Transverse colon (tissue), 4 donors: ENCODE measurements at regions not wholly inside any gene's neighbourhood (a gene's known extent, or its start where the extent isn't known, plus 50 kb on each side); places are given as distances from the start of the nearest gene placed in this dataset.
"Not testable (repeated sequence)": the region's sequence is repeated elsewhere in the genome, so short reads cannot be mapped to it uniquely, and the experiment has no call there.

Experiments
- DNase-seq: peaks from one replicate; pipeline ENCODE4 v3.0.0-alpha.2; 2019
- H3K27ac ChIP-seq, 4 donors: fragments of 200-600 bp; sonication (generic); 2 replicates each; pipeline ENCODE4 v1.5.1; 2016 to 2018; ENCODE audit warnings: inconsistent platforms in 4 of 4
- H3K27me3 ChIP-seq: fragments of 200-600 bp; sonication (generic); 2 replicates; pipeline ENCODE4 v1.5.1; 2017; ENCODE audit warnings: inconsistent platforms
- H3K36me3 ChIP-seq, 4 donors: fragments of 200-600 bp; sonication (generic); 2 replicates each; pipeline ENCODE4 v1.5.1; 2017 to 2019; ENCODE audit warnings: inconsistent platforms in 4 of 4
- H3K4me1 ChIP-seq, 4 donors: fragments of 200-600 bp; sonication (generic); 2 replicates each; pipeline ENCODE4 v1.5.1; 2017 to 2020; ENCODE audit warnings: inconsistent platforms in 4 of 4
- H3K4me3 ChIP-seq, 4 donors: fragments of 200-600 bp; sonication (generic); 1 replicate in 1 of 4; 2 replicates in 3 of 4; pipeline versions ENCODE4 v1.5.1 to v1.6.1; 2017 to 2019; ENCODE audit warnings: inconsistent platforms in 4 of 4
- H3K9me3 ChIP-seq, 2 donors: fragments of 200-600 bp; sonication (generic); 2 replicates each; pipeline ENCODE4 v1.5.1; 2017 to 2019; ENCODE audit warnings: inconsistent platforms in 2 of 2
- EP300 ChIP-seq: sonication (generic); formaldehyde crosslinking; IDR thresholded peaks from one replicate; pipeline ENCODE4 v1.6.1; 2017; ENCODE audit warnings: antibody characterized with exemption, low read depth
- POLR2A ChIP-seq: fragments of 450-650 bp; IDR thresholded peaks from one replicate; pipeline ENCODE4 v1.6.1; 2016; ENCODE audit warnings: antibody characterized with exemption, mild to moderate bottlenecking, moderate library complexity
- POLR2AphosphoS5 ChIP-seq, 3 donors: sonication (generic); formaldehyde crosslinking; IDR thresholded peaks; one replicate each; pipeline ENCODE4 v1.6.1; 2016; ENCODE audit warnings: antibody characterized with exemption in 3 of 3
- WGBS, 2 donors: methylation state at CpG; one replicate each; pipeline ENCODE4 v1.1.5; 2018; ENCODE audit warnings: low coverage in 1 of 2; 5-methylcytosine and 5-hydroxymethylcytosine counted together
- in situ Hi-C, 4 donors: fragments of 200-750 bp; cut with MboI; loops; one replicate each; pipeline versions ENCODE4 v1.15.0 to v1.15.1; 2017; ENCODE audit warnings: low sequenced_read_pairs in 3 of 4, low pct_ligation_motif_present in 1 of 4, low pct_unique_long_range_greater_than_20kb in 1 of 4
- intact Hi-C: fragments of 100-400 bp; cut with DNase I; formaldehyde crosslinking; loops from one replicate; pipeline ENCODE4 v1.15.1; 2023; ENCODE audit warnings: low total_unique reads
- TF ChIP-seq, protein P1 (sequence below), 5 experiments: fragments of 200-600 bp in 3 of 5; fragments of 450-650 bp in 2 of 5; sonication (generic) in 3 of 5; IDR thresholded peaks; 1 replicate in 2 of 5; 2 replicates in 3 of 5; pipeline ENCODE4 v1.5.1; 2016 to 2017; ENCODE audit warnings: antibody characterized with exemption in 5 of 5, inconsistent platforms in 3 of 5, mild to moderate bottlenecking in 2 of 5, moderate library complexity in 1 of 5

GRCh38 chr10:22779331-22780019, 65.1 kb upstream of the PIP4K2A start:
- intact Hi-C loops (no loop called here), in situ Hi-C loops (no loop called here)
- no peak for TF ChIP-seq POLR2A
- TF ChIP-seq POLR2AphosphoS5 (IDR thresholded peaks at IDR 0.05): no peak
- TF ChIP-seq EP300: no peak
- TF ChIP-seq, protein P1, sequence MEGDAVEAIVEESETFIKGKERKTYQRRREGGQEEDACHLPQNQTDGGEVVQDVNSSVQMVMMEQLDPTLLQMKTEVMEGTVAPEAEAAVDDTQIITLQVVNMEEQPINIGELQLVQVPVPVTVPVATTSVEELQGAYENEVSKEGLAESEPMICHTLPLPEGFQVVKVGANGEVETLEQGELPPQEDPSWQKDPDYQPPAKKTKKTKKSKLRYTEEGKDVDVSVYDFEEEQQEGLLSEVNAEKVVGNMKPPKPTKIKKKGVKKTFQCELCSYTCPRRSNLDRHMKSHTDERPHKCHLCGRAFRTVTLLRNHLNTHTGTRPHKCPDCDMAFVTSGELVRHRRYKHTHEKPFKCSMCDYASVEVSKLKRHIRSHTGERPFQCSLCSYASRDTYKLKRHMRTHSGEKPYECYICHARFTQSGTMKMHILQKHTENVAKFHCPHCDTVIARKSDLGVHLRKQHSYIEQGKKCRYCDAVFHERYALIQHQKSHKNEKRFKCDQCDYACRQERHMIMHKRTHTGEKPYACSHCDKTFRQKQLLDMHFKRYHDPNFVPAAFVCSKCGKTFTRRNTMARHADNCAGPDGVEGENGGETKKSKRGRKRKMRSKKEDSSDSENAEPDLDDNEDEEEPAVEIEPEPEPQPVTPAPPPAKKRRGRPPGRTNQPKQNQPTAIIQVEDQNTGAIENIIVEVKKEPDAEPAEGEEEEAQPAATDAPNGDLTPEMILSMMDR (IDR thresholded peaks at IDR 0.05): no peak
- Histone ChIP-seq H3K27ac (no peak overlapping the region), H3K36me3 (no peaks in the 10 kb centered on the region), H3K27me3 (no peaks in the 10 kb centered on the region), H3K9me3 (no peaks in the 10 kb centered on the region), H3K4me1 (no peaks in the 10 kb centered on the region), H3K4me3 (no peak overlapping the region)
- 59 to 87% methylated on average over 3 to 4 of the region's 4 CpGs for WGBS, 2 donors
- no peak for DNase-seq

DNA sequence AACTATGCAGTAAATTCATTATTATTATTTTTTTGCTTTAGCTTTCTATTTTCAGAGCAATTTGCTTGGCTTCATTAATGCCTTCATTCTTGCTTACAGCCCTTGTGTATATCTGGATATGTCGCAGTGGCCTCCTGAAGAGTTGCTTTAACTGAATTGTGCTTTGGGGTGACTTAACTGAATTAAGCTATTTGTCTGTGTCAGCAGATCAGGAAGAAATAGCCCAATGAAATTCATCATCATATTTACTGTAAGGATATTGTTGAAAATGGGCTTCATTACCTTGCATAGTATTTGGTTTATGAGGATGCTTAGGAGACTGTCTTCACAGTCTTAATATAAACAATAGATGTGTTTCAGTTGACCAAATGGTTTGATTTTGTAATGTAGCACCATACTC, 59.7 kb upstream of the PIP4K2A start:
- 71 to 97% methylated on average over 1 of the region's 1 CpG for WGBS, 2 donors
- in situ Hi-C loops: no loop called here
- intact Hi-C loops: no loop called here

GRCh38 chr10:22771631-22772030, 57.3 kb upstream of the PIP4K2A start:
- intact Hi-C loops, H3K36me3 ChIP-seq, in situ Hi-C loops, DNase-seq, H3K9me3 ChIP-seq, H3K4me1 ChIP-seq, H3K27ac ChIP-seq, H3K4me3 ChIP-seq, H3K27me3 ChIP-seq: not testable (repeated sequence)
- WGBS, 2 donors: 93 to 97% methylated on average over 2 to 5 of the region's 5 CpGs

More for the DNA sequence above, 59.7 kb upstream of the PIP4K2A start:
- H3K4me1 ChIP-seq: no peaks in the 10 kb centered on the region
- H3K27ac ChIP-seq: no peak overlapping the region
- DNase-seq: no peak
- H3K9me3 ChIP-seq: no peaks in the 10 kb centered on the region
- TF ChIP-seq POLR2AphosphoS5 (IDR thresholded peaks at IDR 0.05): no peak
- no peak for TF ChIP-seq EP300
- TF ChIP-seq, protein P1 (IDR thresholded peaks at IDR 0.05): no peak
- TF ChIP-seq POLR2A: no peak
- H3K27me3 ChIP-seq: no peaks in the 10 kb centered on the region
- H3K4me3 ChIP-seq: no peak overlapping the region
- no peaks in the 10 kb centered on the region for H3K36me3 ChIP-seq

GRCh38 chr10:22770270-22770669, 55.9 kb upstream of the PIP4K2A start:
- H3K27me3 ChIP-seq: no peaks in the 10 kb centered on the region
- H3K27ac ChIP-seq: no peak overlapping the region
- in situ Hi-C loops (no loop called here), intact Hi-C loops (no loop called here)
- no peaks in the 10 kb centered on the region for H3K36me3 ChIP-seq
- DNase-seq: no peak
- TF ChIP-seq POLR2AphosphoS5 (IDR thresholded peaks at IDR 0.05) (no peak), EP300 (no peak), POLR2A (no peak)
- TF ChIP-seq, protein P1 (IDR thresholded peaks at IDR 0.05): no peak
- H3K9me3 ChIP-seq: no peaks in the 10 kb centered on the region
- no peak overlapping the region for H3K4me3 ChIP-seq
- WGBS, 2 donors: 29 to 53% methylated on average over 1 of the region's 1 CpG
- H3K4me1 ChIP-seq: peaks cover 0 to 6% (median 0%) of the 10 kb centered on the region in 4 donors

DNA sequence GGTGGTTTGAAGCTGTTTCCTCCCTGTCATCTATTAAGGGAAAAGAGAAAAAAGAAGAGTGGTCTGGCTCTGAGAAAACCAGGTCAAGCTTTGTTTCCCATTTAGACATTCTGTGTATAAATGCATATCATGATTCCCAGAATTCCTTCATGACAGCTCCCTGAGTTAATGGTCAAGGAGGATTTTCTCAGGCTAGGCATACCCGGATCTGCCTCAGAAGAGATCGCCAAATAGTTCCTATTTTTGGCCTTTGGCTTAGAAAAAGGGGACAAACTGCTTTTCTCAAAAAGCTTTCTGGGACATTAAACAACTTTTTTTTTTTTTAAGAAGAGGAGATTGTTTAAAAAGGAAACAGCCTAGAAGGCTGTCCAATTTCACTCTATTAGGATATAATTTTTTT, 53.5 kb upstream of the PIP4K2A start:
- intact Hi-C loops: no loop called here
- Histone ChIP-seq H3K4me3 (no peak overlapping the region), H3K4me1 (peaks cover 0 to 6% (median 0%) of the 10 kb centered on the region in 4 donors), H3K27me3 (no peaks in the 10 kb centered on the region), H3K36me3 (no peaks in the 10 kb centered on the region), H3K27ac (peak overlapping the region in 1 of 4 donors; percentile 2), H3K9me3 (no peaks in the 10 kb centered on the region)
- in situ Hi-C loops: no loop called here
- DNase-seq: no peak
- TF ChIP-seq POLR2A (no peak), POLR2AphosphoS5 (IDR thresholded peaks at IDR 0.05) (no peak), EP300 (no peak)
- TF ChIP-seq, protein P1 (IDR thresholded peaks at IDR 0.05): no peak
- WGBS, 2 donors: 66 to 79% methylated on average over 2 of the region's 2 CpGs
